Chondrocyte (in vitro differentiated cells): ENCODE measurements at regions not wholly inside any gene's neighbourhood (a gene's known extent, or its start where the extent isn't known, plus 50 kb on each side); places are given as distances from the start of the nearest gene placed in this dataset.

Experiments used
- DNase-seq: peaks from one replicate; pipeline ENCODE4 v3.0.0; 2021; ENCODE audit warnings: mixed read lengths, low spot score
- H3K27ac Mint-ChIP-seq: one replicate; pipeline ENCODE4 v1.8.0; 2021; ENCODE audit warnings: mild to moderate bottlenecking, moderate library complexity, mixed read lengths; ENCODE audit not compliant: unreplicated experiment
- H3K27me3 Mint-ChIP-seq: 2 replicates; pipeline ENCODE4 v1.8.0; 2021; ENCODE audit warnings: low read depth, mixed read lengths
- H3K36me3 Mint-ChIP-seq: 2 replicates; pipeline ENCODE4 v1.8.0; 2021; ENCODE audit warnings: low read depth, mixed read lengths
- H3K4me1 Mint-ChIP-seq: 2 replicates; pipeline ENCODE4 v1.8.0; 2021; ENCODE audit warnings: low read depth, mild to moderate bottlenecking, mixed read lengths
- H3K4me3 Mint-ChIP-seq: one replicate; pipeline ENCODE4 v1.8.0; 2021; ENCODE audit warnings: mild to moderate bottlenecking, moderate library complexity, mixed read lengths; ENCODE audit not compliant: unreplicated experiment
- H3K9me3 Mint-ChIP-seq: 2 replicates; pipeline ENCODE4 v1.8.0; 2021; ENCODE audit warnings: low read depth, mixed read lengths
- CTCF ChIP-seq: fragments of 200-600 bp; sonication (generic); IDR thresholded peaks from 2 replicates; pipeline ENCODE4 v1.5.0; 2021; ENCODE audit warnings: antibody characterized with exemption, mild to moderate bottlenecking, moderate library complexity

GRCh38 chr13:90397503-90397902 is 950.0 kb upstream of the MIR17HG start:
- TF ChIP-seq CTCF = no peak
- Mint-ChIP-seq H3K36me3 (peaks cover 2% of the 10 kb centered on the region), H3K27me3 (no peaks in the 10 kb centered on the region), H3K9me3 (peaks cover 11% of the 10 kb centered on the region), H3K4me1 (no peaks in the 10 kb centered on the region), H3K4me3 (no peak overlapping the region), H3K27ac (no peak overlapping the region)
- no peak for DNase-seq

GRCh38 chr13:90400372-90400771 is 947.1 kb upstream of the MIR17HG start:
- Mint-ChIP-seq H3K27me3 (no peaks in the 10 kb centered on the region), H3K36me3 (peaks cover 2% of the 10 kb centered on the region), H3K4me1 (no peaks in the 10 kb centered on the region), H3K4me3 (no peak overlapping the region), H3K27ac (no peak overlapping the region), H3K9me3 (peaks cover 11% of the 10 kb centered on the region)
- DNase-seq = no peak
- TF ChIP-seq CTCF = no peak

GRCh38 chr13:90401150-90401549 is 946.3 kb upstream of the MIR17HG start:
- Mint-ChIP-seq H3K27ac (no peak overlapping the region), H3K4me3 (no peak overlapping the region), H3K36me3 (peaks cover 2% of the 10 kb centered on the region), H3K27me3 (no peaks in the 10 kb centered on the region), H3K4me1 (no peaks in the 10 kb centered on the region), H3K9me3 (peaks cover 11% of the 10 kb centered on the region)
- no peak for TF ChIP-seq CTCF
- DNase-seq = no peak

- Mint-ChIP-seq H3K36me3 (peaks cover 2% of the 10 kb centered on the region), H3K4me1 (no peaks in the 10 kb centered on the region), H3K27ac (no peak overlapping the region), H3K27me3 (no peaks in the 10 kb centered on the region), H3K4me3 (no peak overlapping the region), H3K9me3 (peaks cover 12% of the 10 kb centered on the region)
- DNase-seq = no peak
- TF ChIP-seq CTCF = no peak
Observed at GRCh38 chr13:90402102-90402501, 945.4 kb upstream of the MIR17HG start.

GRCh38 chr13:90402613-90403012 is 944.9 kb upstream of the MIR17HG start:
- TF ChIP-seq CTCF = no peak
- H3K36me3 Mint-ChIP-seq = peaks cover 2% of the 10 kb centered on the region
- DNase-seq = no peak

More at GRCh38 chr13:90402613-90403012, 944.9 kb upstream of the MIR17HG start:
- Mint-ChIP-seq H3K4me3 (no peak overlapping the region), H3K27ac (no peak overlapping the region), H3K27me3 (no peaks in the 10 kb centered on the region), H3K4me1 (no peaks in the 10 kb centered on the region), H3K9me3 (peaks cover 15% of the 10 kb centered on the region)
